ENCODE measurements at regions not wholly inside any gene's neighbourhood (a gene's known extent, or its start where the extent isn't known, plus 50 kb on each side); places are given as distances from the start of the nearest gene placed in this dataset.

DNA sequence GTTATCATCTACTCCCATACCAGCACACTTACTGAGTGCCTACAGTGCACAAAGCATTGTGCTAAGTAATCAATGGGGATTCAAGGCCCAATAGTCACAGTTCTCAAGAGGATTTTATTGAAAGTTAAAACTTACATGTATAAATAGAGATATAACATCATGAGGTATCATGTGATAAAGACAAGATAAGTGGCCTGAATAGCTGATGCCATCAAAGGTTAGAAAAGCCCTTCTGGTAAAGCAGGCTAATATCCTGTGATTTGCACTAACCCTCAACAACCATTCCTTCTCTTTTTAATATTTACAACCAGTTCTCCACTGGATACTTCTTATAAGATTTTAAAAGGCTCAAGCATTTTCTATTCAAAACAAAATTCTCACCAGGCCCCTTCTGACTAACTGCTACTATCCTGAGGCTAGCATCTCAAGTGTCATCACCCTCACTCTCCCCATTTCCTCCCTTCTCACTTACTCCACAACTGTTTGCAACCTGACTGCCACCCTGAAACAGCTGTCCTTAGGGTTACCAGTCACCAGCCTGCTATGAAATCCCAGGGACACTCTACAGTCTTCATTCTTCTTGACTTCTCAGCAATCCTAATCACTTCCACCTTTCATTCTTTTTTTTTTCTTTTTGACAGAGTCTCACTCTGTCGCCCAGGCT lies 377.9 kb downstream of the ENC1 start:
- no peak for DNase-seq

DNA sequence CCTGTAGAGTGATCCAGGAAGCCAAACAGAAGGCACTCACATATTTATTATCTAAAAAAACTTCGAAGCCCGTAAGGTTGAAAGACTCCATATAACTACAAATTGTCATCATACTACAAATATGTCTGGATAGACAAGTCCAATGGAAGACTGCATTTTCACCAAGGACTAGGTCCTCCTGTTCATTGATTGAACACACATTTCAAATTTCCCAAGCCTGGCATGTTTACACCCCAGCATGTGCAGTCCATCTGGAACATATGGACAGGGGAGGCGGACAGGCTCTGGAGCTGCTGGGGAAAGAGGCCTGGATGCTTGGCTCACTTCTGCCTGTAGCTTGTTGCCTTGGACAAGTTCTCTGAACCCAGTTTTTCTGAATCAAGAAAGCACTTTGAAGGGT lies 378.7 kb downstream of the ENC1 start:
- peak in 1 of 51 donors; percentile 13 for DNase-seq

DNA sequence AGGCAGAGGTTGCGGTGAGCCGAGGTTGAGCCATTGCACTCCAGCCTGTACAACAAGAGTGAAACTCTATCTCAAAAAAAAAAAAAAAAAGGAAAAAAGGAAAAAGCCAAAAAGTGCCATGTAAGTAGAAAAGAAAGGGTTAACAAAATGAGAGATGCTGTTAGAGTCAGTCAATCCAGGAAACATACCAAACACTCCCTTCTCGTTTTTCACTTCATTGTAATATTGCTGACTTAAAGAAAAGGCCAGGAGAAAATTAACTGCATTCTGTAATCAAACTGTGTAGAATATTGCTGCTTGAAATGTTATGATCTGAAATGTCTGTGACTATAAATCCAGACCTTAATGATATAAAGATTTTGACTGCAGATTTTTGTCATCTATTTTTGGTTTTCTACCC lies 379.1 kb downstream of the ENC1 start:
- no peak for DNase-seq

DNA sequence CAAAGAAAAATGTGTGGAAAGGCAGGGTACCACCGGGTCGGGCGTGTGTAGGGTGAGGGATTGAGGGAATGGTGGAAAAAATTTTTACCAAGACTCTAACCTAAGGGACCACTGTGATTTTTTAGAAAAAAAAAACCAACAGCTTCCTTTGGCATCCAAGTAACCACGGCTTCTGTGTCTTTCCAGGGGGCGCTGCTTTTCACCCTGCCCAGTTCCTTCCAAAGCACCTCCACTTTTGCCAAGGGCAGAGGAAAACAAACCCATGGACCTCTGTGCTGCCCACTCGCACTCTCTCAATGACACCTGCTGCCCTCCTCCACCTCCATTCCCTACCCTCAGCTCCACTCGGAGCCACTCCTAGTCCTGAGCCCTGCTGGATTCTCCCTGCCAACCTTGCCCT lies 381.0 kb downstream of the ENC1 start:
- no peak for DNase-seq

DNA sequence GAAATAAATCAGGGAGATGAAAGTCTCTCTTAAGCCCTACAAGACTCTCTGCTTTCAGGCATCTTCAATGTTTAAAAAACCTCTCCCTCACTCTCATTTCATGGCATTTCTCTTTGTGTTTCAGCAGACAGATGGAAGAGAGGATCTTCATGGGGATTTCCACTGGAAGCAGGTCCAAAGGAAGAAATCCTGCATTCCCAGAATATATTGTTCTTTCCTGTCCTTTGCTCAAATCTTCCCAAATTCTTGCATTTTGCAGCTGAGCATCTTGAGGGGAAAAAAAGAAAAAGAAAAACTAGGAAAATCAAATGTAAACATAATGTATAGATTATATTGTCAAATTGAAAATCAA lies 382.2 kb downstream of the ENC1 start:
- DNase-seq, result no peak

DNA sequence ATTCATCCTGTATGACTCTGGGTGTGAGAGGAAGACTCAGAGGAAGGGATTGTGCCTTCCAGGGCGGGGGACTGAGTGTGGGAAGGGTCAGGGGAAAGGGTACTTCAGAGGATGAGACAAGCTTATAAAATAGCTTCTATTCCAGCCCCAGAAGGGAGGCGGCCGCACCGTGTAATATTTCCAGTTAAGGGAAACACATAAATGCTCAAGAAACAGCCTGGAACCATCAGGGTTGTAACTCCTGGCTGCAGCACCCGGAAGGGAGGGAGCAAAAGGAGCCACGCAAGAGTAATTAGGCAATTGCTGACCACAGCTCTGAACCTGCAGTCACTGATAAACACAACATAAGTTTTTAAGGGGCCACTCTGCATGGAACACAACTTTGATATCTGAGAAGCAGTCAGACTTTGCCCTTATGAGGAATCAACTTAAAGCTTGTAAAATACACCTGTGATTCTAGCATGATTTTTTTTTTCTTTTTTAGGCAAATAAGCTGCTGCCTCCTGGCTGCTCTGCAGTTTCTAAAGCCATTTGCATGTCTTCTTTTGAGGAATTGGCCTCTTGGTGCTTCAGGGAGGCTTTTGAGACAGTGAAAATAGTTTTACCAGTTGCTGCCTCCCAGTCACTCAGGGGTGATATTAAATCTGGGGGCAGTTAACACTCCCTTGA lies 382.7 kb downstream of the ENC1 start:
- no peak for DNase-seq

DNA sequence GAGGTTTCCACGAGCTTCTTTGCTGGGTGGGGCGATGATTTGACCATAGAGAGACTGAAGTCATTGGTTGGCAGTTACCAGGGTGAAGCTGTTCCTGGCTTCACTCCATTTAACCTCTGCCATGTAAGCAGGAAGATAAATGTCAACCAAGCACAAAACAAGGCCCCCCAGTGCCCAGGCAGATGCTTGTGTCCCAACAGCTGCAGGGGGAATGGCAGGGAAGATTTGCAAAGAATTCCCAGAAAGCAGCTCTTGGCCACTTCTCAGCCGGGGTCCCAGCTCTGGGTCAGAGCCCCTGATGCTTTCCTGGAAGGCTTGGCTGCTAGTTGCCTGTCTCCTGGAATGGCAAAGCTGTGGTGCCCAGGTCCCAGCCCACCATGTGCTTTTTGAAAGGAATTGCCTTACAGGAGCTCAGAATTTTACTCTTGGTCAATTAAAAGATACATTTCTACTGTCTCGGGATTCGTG lies 383.4 kb downstream of the ENC1 start:
- DNase-seq, result no peak

DNA sequence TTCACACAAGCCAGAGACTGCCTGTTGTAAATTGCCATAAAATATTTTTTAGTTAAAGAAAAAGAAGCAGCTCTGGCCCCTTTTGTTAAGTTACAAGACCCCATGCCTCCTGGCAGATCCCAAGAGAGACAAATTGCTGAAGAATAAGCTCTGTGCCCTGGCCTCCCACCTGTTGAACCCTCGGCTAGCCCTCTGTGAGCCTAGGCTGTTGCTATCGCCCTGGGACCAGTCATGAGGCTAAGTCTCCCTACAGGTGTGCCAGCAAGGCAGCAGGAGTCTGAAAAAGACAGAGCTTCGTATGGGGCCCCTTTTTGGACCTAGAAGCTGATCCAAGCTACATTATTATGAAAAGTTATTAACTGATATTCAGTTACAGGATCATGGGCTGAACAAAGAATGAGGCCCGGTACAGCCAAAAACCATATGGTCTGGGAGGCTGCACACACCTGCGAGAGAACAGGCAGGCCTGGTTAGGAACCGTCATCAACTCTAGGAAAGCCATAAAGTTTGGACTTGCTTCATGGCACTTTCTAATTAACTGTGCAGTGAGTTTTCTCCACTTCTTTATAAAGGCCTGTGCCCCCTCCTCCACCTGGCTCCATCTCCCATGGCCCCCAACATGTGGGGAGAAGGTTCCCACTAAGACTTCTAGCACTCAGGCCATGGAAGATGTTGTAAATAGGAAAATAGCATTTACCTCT lies 384.7 kb downstream of the ENC1 start:
- DNase-seq, result no peak

DNA sequence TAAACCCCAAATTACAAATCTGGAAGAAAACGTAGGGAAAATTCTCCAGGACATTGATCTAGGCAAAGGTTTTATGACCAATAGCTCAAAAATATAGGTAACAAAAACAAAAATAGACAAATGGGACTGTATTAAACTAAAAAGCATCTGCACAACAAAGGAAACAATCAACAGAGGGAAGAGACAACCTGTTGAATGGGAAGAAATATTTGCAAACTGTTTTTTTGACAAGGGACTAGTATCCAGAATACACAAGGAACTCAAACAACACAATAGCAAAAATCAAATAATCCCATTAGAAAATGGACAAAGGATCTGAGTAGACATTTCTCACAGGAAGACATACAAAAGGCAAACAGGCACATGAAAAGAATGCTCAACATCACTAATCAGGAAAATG lies 386.3 kb downstream of the ENC1 start:
- DNase-seq, result no peak

DNA sequence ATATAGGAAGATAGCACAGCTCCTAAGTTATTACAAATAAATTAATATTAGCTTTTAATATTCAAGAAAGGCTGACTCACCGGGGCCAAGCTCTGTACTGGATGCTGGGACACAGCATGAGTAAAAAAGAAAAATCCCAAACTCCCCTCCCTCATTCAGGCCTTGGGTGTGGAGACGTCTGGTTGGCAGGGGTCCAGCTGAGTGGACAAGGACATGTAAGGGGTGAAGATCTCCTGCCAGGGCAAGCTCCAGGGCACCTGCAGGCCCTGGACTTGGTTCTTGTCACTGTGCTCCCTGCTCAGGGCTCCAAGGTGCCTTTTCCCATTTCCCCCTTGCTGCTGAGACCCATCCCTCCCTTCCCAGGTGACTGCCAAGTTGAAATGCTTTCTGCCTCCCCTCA lies 388.5 kb downstream of the ENC1 start:
- no peak for DNase-seq

DNA sequence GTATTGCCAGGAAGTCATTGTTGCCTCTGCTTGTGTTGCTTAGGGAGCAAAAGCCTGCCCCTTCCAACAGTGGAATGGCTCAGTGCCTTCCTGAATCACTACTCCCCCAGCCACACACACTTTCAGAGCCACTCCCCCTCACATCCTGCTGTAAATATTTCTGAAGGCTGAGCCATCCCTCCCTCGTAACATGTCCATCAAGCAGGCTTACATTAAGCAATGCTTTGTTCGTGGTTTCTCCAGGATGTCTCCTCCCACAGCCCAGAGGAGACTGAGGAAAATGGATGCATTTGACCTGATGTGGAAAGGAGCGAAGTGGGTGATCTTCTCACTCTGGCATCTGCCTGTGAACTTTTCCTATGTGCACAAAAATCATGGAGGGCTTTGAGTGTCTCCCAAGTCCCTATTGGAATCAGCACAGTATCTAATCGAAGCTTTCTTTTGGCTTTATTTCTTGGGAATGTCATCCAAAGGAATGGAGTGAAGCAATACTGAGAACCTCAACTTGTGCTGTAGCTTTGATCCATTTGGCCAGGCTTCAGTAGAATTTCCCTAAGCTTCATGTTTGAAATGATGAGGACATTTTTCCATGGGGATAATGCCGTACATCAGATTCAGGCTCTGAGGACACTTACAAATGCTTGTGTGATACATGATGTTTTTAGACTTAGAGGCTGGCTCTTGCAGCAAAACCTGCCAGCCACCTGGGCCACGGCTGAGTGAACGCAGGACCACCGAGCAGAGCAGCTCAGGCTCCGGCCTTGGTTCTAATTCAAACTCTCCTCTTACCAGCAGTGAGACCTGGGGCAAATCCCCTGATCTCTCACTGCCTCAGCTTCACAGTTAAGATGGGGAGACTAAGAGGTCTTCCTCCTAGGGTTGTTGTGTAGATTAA lies 389.1 kb downstream of the ENC1 start:
- DNase-seq, result peak in 1 of 51 donors; percentile 27

DNA sequence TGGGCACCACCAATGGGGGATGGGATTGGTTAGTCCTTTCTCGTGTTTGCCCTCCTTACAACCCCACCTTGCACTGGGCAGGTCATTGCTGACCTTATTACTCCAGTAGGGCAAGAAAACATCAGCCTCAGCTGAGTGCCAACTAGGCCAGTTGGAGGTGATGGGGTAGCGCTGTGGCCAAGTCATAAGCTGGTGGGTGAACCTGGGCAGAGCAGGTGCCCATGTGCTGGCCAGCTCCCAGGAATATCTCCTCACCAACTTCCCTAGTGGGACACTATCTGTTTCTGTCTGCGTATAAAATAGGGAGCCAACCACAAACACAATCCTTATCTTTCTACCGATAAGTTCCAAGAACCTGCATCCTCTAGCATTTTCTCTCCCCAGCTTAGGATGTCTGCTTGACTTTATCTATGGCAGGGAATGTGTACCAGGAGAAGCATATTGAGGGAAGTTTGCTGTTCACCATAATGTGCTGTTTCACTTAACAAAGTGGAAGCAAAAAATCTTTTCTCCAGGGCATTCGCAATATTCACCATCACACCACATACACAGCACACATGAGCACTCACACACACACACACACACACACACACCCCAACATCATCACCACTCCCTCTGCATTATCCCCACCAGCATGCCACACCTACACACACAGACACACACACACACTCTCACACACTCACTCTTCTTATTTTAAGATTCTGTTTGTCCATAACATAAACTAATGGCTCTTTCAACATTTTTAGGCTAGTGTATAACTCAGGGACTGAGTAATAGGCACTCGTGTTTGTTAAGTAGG lies 390.0 kb downstream of the ENC1 start:
- peak in 1 of 51 donors; percentile 19 for DNase-seq

DNA sequence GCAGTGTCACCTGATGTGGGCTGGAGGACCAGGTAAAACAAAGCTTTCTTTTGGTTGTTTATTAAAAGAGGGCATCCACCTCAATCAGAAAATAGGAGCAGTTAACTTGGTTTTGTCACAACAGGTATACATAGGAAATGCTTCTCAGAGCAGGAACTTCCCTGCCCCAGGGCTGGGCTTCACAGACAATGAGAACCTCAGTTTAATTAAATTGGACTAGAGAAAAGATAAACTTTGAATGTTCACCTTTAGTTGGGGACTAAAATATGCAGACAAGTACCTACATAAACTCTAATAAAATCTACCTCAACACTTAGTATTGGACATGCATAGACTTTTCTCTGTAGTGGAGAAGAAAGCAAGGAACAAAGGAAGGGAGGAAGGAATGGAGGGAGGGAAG lies 392.0 kb downstream of the ENC1 start:
- no peak for DNase-seq

DNA sequence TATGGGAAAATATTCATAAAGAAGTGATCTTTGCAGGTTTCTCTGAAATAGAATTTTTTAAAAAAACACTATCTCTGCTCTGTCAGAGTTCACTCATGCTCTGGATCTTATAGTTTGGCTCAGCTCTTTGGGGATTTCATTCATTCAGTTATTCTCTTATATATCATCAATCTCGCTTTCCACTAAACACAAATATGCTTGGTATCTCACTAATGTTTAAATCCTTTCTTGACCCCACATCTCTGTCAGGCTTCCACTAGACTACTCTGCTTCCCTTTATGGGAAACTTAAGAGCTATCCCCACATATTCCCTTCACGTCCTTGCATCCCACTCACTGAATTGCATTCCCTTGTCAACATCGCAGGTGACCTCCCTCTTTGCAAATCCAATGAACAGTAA lies 396.1 kb downstream of the ENC1 start:
- no peak for DNase-seq

DNA sequence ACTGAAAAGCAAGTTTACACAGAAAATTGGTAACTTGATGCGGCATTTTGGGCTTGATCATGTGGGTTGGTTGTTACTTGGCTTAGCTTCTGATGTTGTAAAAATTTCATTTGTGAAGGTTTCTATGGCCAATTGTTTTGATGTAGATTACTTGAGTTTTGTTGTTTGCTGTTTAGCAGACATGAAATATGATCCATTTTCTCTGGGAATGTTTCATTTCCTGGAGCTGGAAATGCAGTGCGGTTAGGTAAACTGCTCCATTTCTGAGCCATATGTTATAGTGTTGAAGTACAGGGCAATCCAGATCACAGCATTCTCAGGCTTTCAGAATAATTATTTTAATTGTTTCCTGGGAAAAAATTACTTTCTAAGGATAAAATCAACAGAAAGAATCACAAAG lies 396.9 kb downstream of the ENC1 start:
- DNase-seq, result no peak

DNA sequence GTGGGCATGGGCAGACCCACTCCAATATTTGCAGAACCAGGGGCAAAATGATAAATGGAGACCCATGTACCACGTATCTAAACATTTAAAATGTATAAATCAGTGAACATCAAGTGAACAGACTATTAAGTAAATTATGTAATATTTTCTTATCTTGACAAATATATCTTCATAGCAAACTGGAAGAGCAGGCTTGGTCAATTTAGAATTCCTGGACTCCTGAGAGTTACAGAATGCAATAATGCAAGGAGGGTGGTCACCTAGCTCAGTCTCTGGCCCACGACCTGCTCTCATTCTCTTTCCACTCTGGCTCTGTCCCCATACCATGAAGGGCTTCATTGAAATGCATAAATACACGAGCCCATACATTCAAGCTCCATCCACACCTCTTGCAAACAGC lies 398.0 kb downstream of the ENC1 start:
- no peak for DNase-seq

DNA sequence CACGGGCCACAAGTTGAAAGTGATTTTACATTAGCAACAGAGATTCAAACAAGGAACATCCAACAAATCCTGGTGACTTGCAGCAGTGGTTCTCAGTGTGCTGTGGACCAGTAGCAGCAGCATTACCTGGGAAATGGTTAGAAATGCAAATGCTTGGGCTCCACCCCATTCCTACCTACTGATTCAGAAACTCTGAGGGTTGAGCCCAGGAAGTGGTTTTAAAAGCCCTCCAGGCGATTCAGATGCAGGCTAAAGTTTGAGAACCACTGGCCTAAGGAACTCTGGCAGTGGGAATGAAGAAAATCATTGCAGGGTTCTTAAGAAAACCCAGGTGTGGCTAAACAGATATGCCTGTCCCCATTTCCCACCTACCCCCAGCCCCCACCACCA lies 398.8 kb downstream of the ENC1 start:
- DNase-seq, result no peak

DNA sequence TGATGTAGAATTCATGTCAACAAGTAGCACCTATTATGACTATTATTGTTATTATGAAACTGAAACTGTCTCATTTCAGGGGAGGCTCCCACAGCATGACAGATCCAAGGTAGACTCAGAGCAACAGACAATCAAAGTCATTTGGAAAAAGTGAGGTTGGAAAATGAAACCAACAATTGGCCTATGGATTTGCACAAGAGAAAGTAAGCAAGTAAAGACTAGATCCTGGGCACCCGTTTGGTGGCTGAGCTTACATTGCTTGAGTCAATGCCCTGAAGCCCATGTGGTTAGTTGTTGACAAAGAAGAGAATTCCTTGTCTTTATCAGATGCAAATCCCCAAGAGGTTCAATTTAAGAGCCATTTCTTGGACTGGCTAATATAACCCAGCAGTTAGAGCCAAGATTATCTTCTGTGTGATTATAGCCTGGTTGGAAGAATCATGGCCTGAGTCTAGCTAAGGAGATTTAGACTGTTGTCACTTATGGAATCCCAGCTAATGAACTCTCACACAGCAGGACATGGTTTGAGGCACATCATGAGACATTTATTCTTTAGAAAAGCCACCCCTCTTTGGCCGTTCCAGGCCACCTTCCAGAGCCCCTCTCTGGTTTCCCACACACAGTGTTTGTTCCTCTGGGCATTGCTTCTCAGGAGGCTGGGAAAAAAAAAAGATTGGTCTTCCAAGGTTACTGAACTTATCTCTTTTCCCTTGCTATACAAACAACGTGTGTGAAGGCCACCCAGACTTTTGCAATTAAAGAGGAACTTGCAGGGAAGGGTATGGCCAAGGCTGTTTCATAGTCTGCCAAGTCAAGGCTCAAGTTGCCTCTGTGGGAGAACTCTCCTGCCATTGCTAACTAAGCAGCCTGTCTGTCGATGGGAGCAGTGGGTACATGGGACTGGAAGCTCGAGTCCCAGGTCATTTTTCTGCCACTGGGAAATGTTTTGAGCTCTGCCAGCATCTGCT lies 399.5 kb downstream of the ENC1 start:
- no peak for DNase-seq

DNA sequence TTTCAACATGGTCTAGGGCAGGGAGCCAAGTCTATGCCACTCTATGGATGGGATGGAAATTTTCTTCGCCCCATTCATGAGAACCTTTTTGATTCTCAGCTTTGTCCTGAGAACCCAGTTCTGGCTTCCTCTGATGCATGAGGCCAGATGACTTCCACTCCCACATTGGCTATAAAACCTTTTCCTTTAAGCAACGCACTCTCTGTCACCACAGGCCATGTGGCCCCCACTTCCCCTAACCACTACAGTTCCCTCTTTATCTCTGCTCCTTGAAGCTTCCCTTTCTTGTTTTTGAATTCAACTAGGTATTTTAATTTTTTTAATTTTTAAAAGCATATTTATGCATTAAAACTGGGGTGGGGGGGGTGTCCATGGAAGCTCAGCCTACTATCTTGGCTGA lies 401.3 kb downstream of the ENC1 start:
- DNase-seq, result peak in 11 of 51 donors; percentile 2 to 21 (median 12)

Measured in hypothalamus (tissue), 51 donors.